ENCODE measurements at regions not wholly inside any gene's neighbourhood (a gene's known extent, or its start where the extent isn't known, plus 50 kb on each side); places are given as distances from the start of the nearest gene placed in this dataset.

GRCh38 chr6:74117113-74117512 is 421.1 kb downstream of the CD109 start:
- Histone ChIP-seq H3K4me1 (ENCODE audit: insufficient read depth, insufficient read length) (no peaks in the 10 kb centered on the region), H3K4me3 (ENCODE audit: insufficient read length, low read depth) (no peak overlapping the region), H3K9ac (ENCODE audit: insufficient read length, low read depth) (no peak overlapping the region), H3K9me3 (ENCODE audit: insufficient read depth, low read length) (no peaks in the 10 kb centered on the region), H3K36me3 (ENCODE audit: insufficient read depth, insufficient read length, low read length) (no peaks in the 10 kb centered on the region), H3K27me3 (ENCODE audit: insufficient read depth, insufficient read length) (no peaks in the 10 kb centered on the region)
- no peak for DNase-seq (ENCODE audit: low read depth, low spot score)
- TF ChIP-seq YY1 (IDR thresholded peaks at IDR 0.05; ENCODE audit: insufficient read depth, insufficient read length), result no peak
- TF ChIP-seq ZNF274 (IDR thresholded peaks at IDR 0.05; ENCODE audit: low read depth, low read length), result no peak
- TF ChIP-seq SUZ12 (IDR thresholded peaks at IDR 0.05; ENCODE audit: extremely low read depth, insufficient read depth, insufficient read length), result no peak

GRCh38 chr6:74115674-74116073 is 419.7 kb downstream of the CD109 start:
- no peaks in the 10 kb centered on the region for H3K27me3 ChIP-seq (ENCODE audit: insufficient read depth, insufficient read length)
- H3K4me3 ChIP-seq (ENCODE audit: insufficient read length, low read depth), result no peak overlapping the region
- no peaks in the 10 kb centered on the region for H3K4me1 ChIP-seq (ENCODE audit: insufficient read depth, insufficient read length)
- DNase-seq (ENCODE audit: low read depth, low spot score), result no peak
- TF ChIP-seq SUZ12 (IDR thresholded peaks at IDR 0.05; ENCODE audit: extremely low read depth, insufficient read depth, insufficient read length) (no peak), YY1 (IDR thresholded peaks at IDR 0.05; ENCODE audit: insufficient read depth, insufficient read length) (no peak), ZNF274 (IDR thresholded peaks at IDR 0.05; ENCODE audit: low read depth, low read length) (no peak)
- H3K9me3 ChIP-seq (ENCODE audit: insufficient read depth, low read length), result no peaks in the 10 kb centered on the region
- H3K36me3 ChIP-seq (ENCODE audit: insufficient read depth, insufficient read length, low read length), result no peaks in the 10 kb centered on the region
- H3K9ac ChIP-seq (ENCODE audit: insufficient read length, low read depth), result no peak overlapping the region

GRCh38 chr6:74114428-74114827 is 418.4 kb downstream of the CD109 start:
- no peaks in the 10 kb centered on the region for H3K36me3 ChIP-seq (ENCODE audit: insufficient read depth, insufficient read length, low read length)
- H3K9me3 ChIP-seq (ENCODE audit: insufficient read depth, low read length), result no peaks in the 10 kb centered on the region
- TF ChIP-seq SUZ12 (IDR thresholded peaks at IDR 0.05; ENCODE audit: extremely low read depth, insufficient read depth, insufficient read length) (no peak), YY1 (IDR thresholded peaks at IDR 0.05; ENCODE audit: insufficient read depth, insufficient read length) (no peak)
- H3K4me1 ChIP-seq (ENCODE audit: insufficient read depth, insufficient read length), result no peaks in the 10 kb centered on the region
- no peak for DNase-seq (ENCODE audit: low read depth, low spot score)
- H3K27me3 ChIP-seq (ENCODE audit: insufficient read depth, insufficient read length), result no peaks in the 10 kb centered on the region
- H3K9ac ChIP-seq (ENCODE audit: insufficient read length, low read depth), result no peak overlapping the region
- H3K4me3 ChIP-seq (ENCODE audit: insufficient read length, low read depth), result no peak overlapping the region

- TF ChIP-seq YY1 (IDR thresholded peaks at IDR 0.05; ENCODE audit: insufficient read depth, insufficient read length) (no peak), SUZ12 (IDR thresholded peaks at IDR 0.05; ENCODE audit: extremely low read depth, insufficient read depth, insufficient read length) (no peak), ZNF274 (IDR thresholded peaks at IDR 0.05; ENCODE audit: low read depth, low read length) (no peak)
- no peak overlapping the region for H3K4me3 ChIP-seq (ENCODE audit: insufficient read length, low read depth)
- no peak overlapping the region for H3K9ac ChIP-seq (ENCODE audit: insufficient read length, low read depth)
- H3K4me1 ChIP-seq (ENCODE audit: insufficient read depth, insufficient read length), result no peaks in the 10 kb centered on the region
- no peaks in the 10 kb centered on the region for H3K27me3 ChIP-seq (ENCODE audit: insufficient read depth, insufficient read length)
- no peak for DNase-seq (ENCODE audit: low read depth, low spot score)
- no peaks in the 10 kb centered on the region for H3K36me3 ChIP-seq (ENCODE audit: insufficient read depth, insufficient read length, low read length)
- H3K9me3 ChIP-seq (ENCODE audit: insufficient read depth, low read length), result no peaks in the 10 kb centered on the region
These were observed 417.9 kb downstream of the CD109 start for GRCh38 chr6:74113901-74114300.

GRCh38 chr6:74103417-74103816 is 407.4 kb downstream of the CD109 start:
- no peak overlapping the region for H3K4me3 ChIP-seq (ENCODE audit: insufficient read length, low read depth)
- no peak for DNase-seq (ENCODE audit: low read depth, low spot score)
- TF ChIP-seq YY1 (IDR thresholded peaks at IDR 0.05; ENCODE audit: insufficient read depth, insufficient read length) (no peak), SUZ12 (IDR thresholded peaks at IDR 0.05; ENCODE audit: extremely low read depth, insufficient read depth, insufficient read length) (no peak), ZNF274 (IDR thresholded peaks at IDR 0.05; ENCODE audit: low read depth, low read length) (no peak)
- H3K27me3 ChIP-seq (ENCODE audit: insufficient read depth, insufficient read length), result no peaks in the 10 kb centered on the region
- H3K9me3 ChIP-seq (ENCODE audit: insufficient read depth, low read length), result no peaks in the 10 kb centered on the region
- no peaks in the 10 kb centered on the region for H3K4me1 ChIP-seq (ENCODE audit: insufficient read depth, insufficient read length)
- no peaks in the 10 kb centered on the region for H3K36me3 ChIP-seq (ENCODE audit: insufficient read depth, insufficient read length, low read length)
- H3K9ac ChIP-seq (ENCODE audit: insufficient read length, low read depth), result no peak overlapping the region

- DNase-seq (ENCODE audit: low read depth, low spot score), result no peak
- Histone ChIP-seq H3K9me3 (ENCODE audit: insufficient read depth, low read length) (no peaks in the 10 kb centered on the region), H3K9ac (ENCODE audit: insufficient read length, low read depth) (no peak overlapping the region), H3K36me3 (ENCODE audit: insufficient read depth, insufficient read length, low read length) (no peaks in the 10 kb centered on the region), H3K27me3 (ENCODE audit: insufficient read depth, insufficient read length) (no peaks in the 10 kb centered on the region), H3K4me3 (ENCODE audit: insufficient read length, low read depth) (no peak overlapping the region), H3K4me1 (ENCODE audit: insufficient read depth, insufficient read length) (no peaks in the 10 kb centered on the region)
- TF ChIP-seq ZNF274 (IDR thresholded peaks at IDR 0.05; ENCODE audit: low read depth, low read length), result no peak
- TF ChIP-seq SUZ12 (IDR thresholded peaks at IDR 0.05; ENCODE audit: extremely low read depth, insufficient read depth, insufficient read length), result no peak
- no peak for TF ChIP-seq YY1 (IDR thresholded peaks at IDR 0.05; ENCODE audit: insufficient read depth, insufficient read length)
These were observed 404.8 kb downstream of the CD109 start for GRCh38 chr6:74100719-74101287.

- TF ChIP-seq ZNF274 (IDR thresholded peaks at IDR 0.05; ENCODE audit: low read depth, low read length), result no peak
- no peak for TF ChIP-seq SUZ12 (IDR thresholded peaks at IDR 0.05; ENCODE audit: extremely low read depth, insufficient read depth, insufficient read length)
- no peak for TF ChIP-seq YY1 (IDR thresholded peaks at IDR 0.05; ENCODE audit: insufficient read depth, insufficient read length)
- no peaks in the 10 kb centered on the region for H3K36me3 ChIP-seq (ENCODE audit: insufficient read depth, insufficient read length, low read length)
- DNase-seq (ENCODE audit: low read depth, low spot score), result no peak
These were observed 400.3 kb downstream of the CD109 start for GRCh38 chr6:74096329-74096728.

More at GRCh38 chr6:74096329-74096728, 400.3 kb downstream of the CD109 start:
- H3K27me3 ChIP-seq (ENCODE audit: insufficient read depth, insufficient read length), result no peaks in the 10 kb centered on the region
- H3K4me3 ChIP-seq (ENCODE audit: insufficient read length, low read depth), result no peak overlapping the region
- no peak overlapping the region for H3K9ac ChIP-seq (ENCODE audit: insufficient read length, low read depth)
- H3K9me3 ChIP-seq (ENCODE audit: insufficient read depth, low read length), result no peaks in the 10 kb centered on the region
- no peaks in the 10 kb centered on the region for H3K4me1 ChIP-seq (ENCODE audit: insufficient read depth, insufficient read length)

Data from NT2/D1 (cell line).